GM18517 (cell line): ENCODE measurements at regions not wholly inside any gene's neighbourhood (a gene's known extent, or its start where the extent isn't known, plus 50 kb on each side); places are given as distances from the start of the nearest gene placed in this dataset.
"Not testable (repeated sequence)": the region's sequence is repeated elsewhere in the genome, so short reads cannot be mapped to it uniquely, and the experiment has no call there.

Experiments
- ATAC-seq: cut with Tn5 transposase; IDR thresholded peaks from one replicate; pipeline ENCODE4 v1.9.1; 2021; ENCODE audit warnings: mild to moderate bottlenecking, moderate library complexity; ENCODE audit not compliant: unreplicated experiment

DNA sequence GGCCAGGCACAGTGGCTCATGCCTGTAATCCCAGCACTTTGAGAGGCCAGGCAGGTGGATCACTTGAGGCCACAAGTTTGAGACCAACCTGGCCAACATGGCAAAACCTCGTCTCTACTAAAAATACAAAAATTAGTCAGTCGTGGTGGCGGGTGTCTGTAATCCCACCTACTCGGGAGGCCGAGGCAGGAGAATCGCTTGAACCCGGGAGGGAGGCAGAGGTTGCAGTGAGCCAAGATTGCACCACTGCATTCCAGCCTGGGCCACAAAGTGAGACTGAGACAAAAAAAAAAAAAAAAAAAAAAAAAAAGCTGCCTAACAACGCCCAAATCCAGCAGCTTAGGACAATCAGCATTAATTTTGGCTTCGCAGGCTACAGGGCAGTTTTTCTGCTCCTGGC is 167.1 kb downstream of the GOSR1 start:
- ATAC-seq: not testable (repeated sequence)

DNA sequence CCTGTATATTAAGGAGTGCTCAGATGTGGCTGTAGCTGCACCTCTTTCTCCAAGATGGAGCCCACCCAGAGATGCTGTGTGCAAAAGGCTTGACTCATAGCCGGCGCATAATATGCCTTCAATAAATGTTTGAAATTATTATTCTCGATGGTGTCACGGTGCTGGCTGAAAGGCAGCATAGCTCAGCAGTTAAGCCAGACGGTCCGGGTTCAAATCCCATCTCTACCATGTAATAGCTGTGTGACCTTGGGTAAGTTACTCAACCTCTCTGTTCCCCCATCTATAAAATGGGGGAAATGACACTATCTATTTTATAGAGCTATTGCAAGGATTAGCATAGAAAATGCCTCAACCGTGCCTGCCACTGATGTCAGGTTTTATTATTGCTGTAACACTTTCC is 164.2 kb downstream of the GOSR1 start:
- ATAC-seq: not testable (repeated sequence)

DNA sequence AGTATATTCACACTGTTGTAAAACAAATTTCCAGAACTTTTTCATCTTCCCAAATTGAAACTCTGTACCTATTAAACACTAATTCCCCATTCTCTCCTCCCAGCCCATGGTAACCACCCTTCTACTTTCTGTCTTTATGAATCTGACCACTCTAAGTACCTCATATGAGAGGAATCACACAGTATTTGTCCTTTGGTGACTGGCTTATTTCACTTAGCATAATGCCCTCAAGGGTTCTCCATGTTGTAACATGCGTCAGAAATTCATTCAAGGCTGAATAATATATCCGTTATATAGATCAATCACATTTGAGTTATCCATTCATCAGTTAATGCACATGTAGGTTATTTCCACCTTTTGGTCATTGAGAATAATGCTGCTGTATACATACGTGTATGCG is 162.2 kb downstream of the GOSR1 start:
- not testable (repeated sequence) for ATAC-seq

DNA sequence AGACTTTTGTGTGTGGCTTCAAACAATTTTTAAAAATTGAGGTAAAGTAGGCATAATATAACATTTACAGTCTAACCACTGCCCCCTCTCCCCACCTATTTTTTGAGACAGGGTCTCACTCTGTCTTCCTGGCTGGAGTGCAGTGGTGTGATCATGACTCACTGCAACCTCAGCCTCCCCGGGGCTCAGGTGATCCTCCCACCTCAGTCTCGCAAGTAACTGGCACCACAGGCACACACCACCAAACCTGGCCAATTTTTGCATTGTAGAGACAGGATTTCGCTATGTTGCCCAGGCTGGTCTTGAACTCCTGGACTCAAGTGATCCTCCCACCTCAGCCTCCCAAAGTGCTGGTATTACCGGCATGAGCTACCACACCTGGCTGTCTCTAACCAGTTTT is 161.8 kb downstream of the GOSR1 start:
- ATAC-seq: not testable (repeated sequence)

DNA sequence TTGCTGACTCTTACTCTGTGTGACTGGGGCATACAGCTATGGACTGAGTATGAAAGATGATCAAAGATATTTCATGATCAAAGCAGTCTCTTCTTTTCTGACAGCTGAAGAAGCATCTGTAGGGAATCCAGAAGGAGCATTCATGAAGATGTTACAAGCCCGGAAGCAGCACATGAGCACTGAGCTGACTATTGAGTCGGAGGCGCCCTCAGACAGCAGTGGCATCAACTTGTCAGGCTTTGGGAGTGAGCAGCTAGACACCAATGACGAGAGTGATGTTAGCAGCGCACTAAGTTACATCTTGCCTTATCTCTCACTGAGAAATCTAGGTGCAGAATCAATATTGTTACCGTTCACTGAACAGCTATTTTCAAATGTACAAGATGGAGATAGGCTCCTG is 154.4 kb downstream of the GOSR1 start:
- not testable (repeated sequence) for ATAC-seq

DNA sequence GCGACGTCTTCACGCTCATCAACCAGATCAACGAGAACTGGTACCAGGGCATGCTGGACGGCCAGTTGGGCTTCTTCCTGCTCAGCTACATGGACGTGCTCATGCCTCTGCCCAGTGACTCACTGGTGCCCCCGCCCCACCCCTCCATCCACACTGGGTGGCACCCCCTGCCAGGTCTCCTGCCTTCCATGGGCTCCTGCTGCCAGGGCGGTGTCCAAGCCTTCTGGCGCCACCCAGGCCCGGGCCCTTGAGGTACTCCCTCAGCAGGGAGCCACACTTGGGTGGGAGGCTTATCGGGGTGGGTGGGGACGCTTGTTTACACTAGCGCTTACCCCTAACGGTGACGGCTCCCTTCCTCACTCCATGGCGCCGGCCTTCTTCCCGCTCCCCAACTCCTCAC is 148.2 kb downstream of the GOSR1 start:
- not testable (repeated sequence) for ATAC-seq

DNA sequence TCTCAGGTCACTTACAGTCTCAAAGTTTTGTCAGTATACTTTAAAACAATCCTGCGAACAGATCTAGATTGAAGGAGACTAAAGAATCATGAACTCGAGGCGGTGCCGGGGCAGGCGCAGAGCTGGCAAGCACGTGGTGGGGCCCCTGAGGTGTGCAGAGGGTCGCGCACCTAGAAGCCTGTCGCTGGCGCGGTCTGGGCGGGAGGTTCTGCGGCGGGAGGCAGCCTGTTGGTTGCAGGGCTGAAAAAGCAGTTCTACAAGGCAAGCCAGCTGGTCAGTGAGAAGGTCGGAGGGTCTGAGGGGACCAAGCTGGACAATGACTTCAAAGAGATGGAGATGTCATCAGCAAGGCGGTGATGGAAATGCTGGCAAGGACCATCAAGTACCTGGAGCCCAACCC is 147.0 kb downstream of the GOSR1 start:
- ATAC-seq: not testable (repeated sequence)

DNA sequence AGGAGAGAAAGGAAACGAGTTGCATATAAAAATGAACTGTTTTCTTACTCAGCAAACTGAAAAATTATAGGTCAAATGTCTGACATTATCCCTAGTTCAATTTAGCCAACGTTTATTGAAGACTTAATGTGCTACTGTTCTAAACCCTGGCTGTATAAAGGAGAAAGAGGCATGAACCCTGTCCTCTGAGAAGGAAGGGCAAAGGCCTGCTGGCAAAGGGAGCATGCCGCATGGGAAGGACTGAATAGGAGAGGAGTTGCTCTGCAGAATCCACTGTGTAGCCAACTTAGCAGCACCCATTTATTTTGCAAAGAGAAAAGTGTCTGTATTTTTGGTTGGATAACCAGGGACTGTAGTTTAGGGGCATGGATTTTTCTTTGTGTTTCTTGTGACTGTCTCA is 132.5 kb downstream of the GOSR1 start:
- ATAC-seq: not testable (repeated sequence)

DNA sequence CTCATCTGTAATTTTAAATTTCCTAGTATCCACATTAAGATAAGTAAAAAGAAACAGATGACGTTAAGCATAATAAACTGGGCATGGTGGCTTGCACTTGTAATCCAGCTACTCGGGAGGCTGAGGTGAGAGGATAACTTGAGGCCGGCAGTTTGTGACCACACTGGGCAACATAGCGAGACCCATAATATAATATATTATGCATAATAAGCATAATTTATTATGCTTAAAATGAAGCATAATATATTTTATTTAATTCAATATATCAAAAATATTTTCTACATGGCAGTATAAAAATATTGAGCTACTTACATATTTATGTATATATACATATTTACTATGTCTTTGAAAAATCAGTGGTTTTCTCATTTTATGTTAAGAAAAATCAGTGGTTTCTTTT is 128.3 kb downstream of the GOSR1 start:
- ATAC-seq: no peak

DNA sequence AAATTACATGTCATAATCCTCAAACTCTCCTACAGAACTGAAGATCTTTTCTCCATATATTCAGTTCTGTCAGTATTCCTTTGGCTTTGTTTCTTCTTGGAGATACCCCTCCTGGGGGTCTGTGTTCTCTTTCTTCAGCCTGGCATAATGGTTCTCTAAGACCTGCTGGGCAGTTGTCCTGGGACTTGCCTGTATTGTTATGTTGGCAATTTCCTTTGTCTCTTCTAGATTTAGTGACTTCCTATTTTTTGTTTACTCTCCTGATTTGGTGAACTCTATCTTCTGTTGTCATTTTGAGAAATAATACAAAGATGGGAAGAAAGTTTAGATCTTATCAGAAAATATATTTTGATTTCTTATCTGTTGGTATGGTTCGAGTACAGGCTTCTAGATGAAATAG is 127.8 kb downstream of the GOSR1 start:
- no peak for ATAC-seq

DNA sequence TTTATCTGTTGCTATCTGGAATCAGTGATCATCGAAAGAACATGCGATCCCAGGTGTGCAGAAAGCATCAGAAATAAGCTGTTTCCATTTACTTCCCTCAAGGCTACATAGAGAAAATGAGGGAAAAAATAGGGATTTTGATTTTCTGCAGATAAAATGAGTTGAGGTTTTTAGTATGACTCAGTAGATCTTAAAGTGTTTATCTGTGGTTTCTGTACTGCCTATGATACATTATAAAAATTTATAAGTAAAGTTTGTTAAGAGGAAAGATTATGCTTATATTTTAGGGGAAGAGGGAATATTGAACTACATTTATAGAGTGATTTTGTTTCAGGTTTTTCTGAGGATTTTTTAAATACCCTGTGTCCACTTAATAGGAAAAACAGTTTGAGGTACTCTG is 125.2 kb downstream of the GOSR1 start:
- ATAC-seq: not testable (repeated sequence)

DNA sequence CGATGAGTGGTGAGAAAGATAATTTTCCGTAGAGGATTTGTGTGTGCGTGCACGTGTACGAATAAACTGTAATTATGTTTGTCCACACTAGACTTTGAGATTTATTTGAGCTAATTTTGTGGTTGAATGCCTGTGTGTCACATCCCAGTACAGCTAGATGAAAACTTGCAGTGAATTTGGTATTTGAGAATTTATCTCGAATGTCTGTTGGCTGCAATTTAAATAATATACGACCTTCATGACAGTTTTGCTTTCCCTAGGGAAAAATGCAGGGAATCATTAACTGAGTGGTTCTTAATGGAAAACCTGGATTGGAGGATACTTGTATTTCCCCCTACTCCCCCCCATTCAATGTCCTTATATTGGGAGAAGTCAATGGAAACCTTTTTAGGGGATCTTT is 124.8 kb downstream of the GOSR1 start:
- not testable (repeated sequence) for ATAC-seq

DNA sequence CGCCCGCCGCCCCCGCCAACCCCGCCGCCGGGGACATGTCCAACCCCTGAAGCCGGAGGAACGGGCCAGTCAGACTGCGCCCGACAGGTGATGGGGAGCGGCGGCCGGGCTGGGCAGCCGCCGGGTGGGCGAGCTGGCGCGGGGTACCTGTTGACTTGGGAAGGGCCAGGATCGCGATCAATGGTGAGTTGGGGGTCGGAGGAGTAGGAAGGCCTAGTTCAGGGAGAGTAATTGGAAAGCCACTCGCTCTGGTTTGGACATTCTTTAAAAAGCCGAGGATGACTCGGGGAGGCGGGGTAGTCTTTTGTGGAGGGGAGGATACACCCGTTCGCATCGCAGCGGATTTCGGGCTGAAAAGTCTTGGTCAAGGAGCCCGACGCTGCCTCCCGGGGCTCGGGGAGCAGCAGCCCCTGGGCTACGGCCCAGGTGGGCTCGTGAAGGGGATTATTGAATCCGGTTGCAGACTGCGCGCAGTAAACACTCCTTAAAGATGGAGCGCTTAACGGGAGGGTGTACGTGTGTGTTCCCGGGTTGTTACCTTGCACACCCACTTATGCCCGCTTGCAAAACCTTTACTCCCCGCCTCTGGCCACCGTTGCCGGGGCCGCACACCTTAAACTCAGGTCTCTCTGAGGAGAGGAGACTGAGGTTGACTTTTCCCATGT is 123.8 kb downstream of the GOSR1 start:
- ATAC-seq: peak; percentile 7

DNA sequence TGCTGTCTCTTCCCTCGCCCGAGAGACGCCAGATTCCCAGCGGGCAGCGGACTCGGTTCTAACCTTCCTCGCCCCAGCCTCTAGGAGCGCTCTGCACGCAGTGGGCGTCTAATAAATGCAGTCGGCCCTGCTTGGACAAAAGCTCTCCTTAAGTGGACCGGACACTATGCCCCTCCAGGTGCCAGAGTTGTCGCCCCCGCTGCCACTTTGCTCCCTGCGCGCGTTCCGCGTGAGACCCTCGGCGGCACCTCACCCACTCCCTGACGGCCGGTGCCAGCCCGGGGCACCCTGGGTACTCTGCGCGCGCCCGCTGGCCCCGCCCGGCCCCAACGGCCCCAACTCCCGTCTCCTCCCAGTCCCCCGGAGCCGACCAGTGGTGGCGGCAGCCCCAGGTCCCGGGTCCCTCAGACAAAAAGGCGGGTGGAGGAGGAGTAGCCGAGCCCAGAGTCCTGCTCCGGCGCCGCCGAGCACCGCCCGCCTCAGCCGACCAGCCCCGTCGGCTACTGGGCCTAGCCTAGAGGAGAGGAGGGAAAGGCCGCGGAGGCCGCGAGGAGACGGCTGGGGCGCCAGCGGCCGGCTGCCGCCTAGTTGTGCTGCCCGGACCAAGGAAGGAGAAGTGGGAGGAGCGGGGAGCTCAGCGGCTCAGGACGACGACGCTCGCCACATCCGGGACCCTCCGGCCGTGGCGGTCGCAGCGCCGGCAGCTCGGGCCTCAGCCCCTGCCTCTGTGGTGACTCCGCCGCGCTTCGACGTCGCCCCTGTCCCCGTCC is 123.0 kb downstream of the GOSR1 start:
- peak; percentile 75 for ATAC-seq

DNA sequence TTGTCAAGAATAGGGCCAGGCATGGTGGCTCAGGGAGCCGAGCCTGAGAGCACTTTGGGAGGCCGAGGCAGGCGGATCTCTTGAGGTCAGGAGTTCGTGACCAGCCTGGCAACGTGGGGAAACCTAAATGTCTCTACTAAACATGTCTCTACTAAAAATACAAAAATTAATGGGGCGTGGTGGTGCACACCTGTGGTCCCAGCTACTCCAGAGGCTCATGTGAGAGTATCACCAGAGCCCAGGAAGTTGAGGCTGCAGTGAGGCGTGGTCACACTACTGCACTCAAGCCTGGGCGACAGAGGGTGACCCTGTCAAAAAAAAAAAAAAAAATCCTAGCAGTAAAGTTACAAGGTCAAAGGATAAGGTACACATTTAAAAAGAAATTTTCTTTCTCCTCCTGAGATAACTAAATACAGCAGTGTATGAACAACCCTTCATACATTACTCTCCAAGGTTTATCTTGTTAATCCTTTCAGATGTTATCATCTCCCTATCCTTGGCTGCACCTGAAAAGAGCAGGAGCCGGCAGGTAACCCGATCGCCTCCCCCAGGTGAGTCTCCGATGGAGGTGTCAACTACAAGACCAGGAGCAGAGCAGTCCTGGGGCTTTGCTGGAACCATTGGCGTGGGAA is 122.3 kb downstream of the GOSR1 start:
- ATAC-seq: peak; percentile 14

DNA sequence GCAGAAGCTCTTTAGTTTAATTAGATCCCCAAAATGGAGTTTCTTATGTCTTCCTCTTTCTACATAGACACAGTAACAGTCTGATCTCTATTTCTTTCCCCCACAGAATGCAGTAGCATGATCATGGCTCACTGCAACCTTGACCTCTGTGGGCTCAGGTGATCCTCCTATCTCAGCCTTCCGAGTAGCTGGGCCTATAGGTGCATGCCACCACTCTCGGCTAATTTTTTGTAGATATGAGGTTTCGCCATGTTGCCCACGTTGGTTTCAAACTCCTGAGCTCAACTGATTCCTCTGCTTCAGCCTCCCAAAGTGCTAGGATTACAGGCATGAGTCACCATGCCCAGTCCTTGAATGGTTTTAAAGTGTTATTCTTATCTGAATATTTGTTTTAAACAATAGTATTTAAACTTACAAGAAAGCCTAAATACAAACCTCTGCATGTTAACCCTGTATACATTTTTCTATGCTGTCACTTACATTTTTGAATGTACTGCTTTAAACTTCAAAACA is 120.6 kb downstream of the GOSR1 start:
- no peak for ATAC-seq

DNA sequence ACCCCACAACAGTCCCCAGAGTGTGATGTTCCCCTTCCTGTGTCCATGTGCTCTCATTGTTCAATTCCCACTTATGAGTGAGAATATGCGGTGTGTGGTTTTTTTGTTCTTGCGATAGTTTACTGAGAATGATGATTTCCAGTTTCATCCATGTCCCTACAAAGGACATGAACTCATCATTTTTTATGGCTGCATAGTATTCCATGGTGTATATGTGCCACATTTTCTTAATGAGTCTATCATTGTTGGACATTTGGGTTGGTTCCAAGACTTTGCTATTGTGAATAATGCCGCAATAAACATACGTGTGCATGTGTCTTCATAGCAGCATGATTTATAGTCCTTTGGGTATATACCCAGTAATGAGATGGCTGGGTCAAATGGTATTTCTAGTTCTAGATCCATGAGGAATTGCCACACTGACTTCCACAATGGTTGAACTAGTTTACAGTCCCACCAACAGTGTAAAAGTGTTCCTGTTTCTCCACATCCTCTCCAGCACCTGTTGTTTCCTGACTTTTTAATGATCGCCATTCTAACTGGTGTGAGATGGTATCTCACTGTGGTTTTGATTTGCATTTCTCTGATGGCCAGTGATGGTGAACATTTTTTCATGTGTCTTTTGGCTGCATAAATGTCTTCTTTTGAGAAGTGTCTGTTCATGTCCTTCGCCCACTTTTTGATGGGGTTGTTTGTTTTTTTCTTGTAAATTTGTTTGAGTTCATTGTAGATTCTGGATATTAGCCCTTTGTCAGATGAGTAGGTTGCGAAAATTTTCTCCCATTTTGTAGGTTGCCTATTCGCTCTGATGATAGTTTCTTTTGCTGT is 120.0 kb downstream of the GOSR1 start:
- ATAC-seq: not testable (repeated sequence)

DNA sequence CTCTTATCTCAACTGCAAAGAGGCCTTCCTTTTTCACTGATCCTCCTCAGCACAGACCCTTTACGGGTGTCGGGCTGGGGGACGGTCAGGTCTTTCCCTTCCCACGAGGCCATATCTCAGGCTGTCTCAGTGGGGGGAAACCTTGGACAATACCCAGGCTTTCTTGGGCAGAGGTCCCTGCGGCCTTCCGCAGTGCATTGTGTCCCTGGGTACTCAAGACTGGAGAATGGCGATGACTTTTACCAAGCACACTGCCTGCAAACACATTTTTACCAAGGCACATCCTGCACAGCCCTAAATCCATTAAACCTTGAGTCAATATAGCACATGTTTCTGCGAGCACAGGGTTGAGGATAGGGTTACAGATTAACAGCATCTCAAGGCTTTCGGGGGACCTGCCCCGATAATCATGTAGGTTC is 117.8 kb downstream of the GOSR1 start:
- not testable (repeated sequence) for ATAC-seq

DNA sequence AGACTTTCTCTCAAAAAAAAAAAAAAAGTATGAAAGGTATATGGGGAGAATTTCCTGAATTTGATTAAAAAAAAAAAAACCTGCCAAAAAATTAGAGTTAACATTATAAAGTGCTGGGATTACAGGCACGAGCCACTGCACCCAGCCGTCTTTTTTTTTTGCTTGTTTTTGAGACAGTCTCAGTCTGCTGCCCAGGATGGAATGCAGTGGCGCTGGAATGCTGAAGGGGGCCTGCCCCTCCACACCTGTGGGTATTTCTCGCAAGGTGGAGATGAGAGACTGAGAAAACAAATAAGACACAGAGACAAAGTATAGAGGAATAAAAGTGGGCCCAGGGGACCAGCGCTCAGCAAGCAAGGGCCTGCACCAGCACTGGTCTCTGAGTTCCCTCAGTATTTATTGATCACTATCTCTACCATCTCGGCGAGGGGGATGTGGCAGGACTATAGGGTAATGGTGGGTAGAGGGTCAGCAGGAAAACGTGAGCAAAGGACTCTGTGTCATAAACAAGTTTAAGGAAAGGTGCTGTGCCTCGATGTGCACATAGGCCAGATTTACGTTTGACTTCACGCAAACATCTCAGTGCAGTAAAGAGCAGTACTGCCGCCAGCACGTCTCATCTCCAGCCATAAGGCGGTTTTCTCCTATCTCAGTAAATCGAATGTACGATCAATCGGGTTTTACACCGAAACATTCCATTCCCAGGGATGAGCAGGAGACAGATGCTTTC is 117.2 kb downstream of the GOSR1 start:
- no peak for ATAC-seq

DNA sequence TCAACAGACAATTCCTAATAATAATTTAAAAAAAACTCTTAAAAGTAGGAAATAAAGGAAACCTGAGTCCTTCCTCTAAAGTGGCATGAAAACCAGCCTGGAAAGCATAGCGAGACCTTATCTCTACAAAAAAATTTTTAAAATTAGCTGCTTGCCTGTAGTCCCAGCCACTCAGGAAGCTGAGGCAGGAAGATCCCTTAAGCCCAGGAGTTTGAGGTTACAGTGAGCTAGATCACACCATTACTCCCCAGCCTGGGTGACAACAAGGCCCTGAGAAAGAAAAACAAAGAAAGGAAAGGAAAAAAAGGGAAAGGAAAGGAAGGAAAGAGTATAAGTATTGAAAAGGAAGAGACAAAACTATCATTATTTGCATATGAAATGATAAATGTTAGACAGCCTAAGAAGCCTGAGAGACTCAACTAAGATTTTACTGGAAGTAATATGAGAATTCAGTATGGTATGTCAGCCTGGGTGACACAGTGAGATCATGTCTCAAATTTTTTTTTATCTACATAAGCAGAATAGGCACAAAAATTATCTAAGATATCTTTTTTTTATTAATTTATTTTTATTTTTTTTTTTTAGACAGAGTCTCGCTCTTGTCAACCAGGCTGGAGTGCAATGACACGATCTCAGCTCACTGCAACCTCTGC is 113.0 kb downstream of the GOSR1 start:
- no peak for ATAC-seq
